MG63 (cell line): ENCODE measurements at regions not wholly inside any gene's neighbourhood (a gene's known extent, or its start where the extent isn't known, plus 50 kb on each side); places are given as distances from the start of the nearest gene placed in this dataset.

Source experiments
- DNase-seq: peaks from one replicate; pipeline ENCODE4 v3.0.0-alpha.2; 2020
- H3K27me3 ChIP-seq: fragments of 250-450 bp; sonication (Bioruptor Pico); 2 replicates; pipeline ENCODE4 v1.5.1; 2020; ENCODE audit warnings: mild to moderate bottlenecking, moderate library complexity
- H3K36me3 ChIP-seq: fragments of 250-450 bp; sonication (Bioruptor Pico); 2 replicates; pipeline ENCODE4 v1.5.1; 2020; ENCODE audit warnings: mild to moderate bottlenecking, moderate library complexity
- H3K4me3 ChIP-seq: fragments of 250-450 bp; sonication (Bioruptor Pico); 2 replicates; pipeline ENCODE4 v1.5.1; 2020; ENCODE audit warnings: mild to moderate bottlenecking, moderate library complexity
- H3K9me3 ChIP-seq: fragments of 250-450 bp; sonication (Bioruptor Pico); 2 replicates; pipeline ENCODE4 v1.5.1; 2020; ENCODE audit warnings: mild to moderate bottlenecking, moderate library complexity

DNA sequence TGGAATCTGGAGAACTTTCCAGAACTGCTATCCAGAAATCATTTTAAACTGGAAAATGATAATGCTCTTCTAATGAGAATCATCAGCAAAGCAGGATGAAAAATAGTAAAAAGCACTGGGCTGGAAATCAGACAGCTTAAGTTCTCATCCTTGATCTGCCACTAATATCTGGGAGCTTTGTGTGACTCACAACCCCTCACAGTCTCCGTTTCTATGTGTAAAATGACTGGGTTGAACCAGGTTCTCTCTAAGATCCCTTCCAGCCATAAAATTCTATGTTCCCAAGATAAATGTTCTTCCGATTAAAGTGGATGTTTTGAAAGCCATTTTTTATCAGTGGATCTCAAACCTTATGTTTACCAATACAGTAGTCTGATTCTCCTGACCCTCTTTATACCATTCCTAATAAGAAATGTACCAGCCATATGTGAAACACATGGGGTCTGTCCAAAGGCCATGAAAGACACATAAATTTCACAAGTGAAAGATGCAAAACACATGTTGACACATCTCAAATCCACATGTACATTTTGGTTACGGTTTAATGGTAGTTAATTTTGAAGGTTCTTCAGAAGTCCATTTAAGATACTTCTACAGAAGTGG is 188.8 kb downstream of the EN1 start:
- Histone ChIP-seq H3K27me3 (no peaks in the 10 kb centered on the region), H3K4me3 (no peak overlapping the region), H3K9me3 (no peaks in the 10 kb centered on the region), H3K36me3 (no peaks in the 10 kb centered on the region)
- no peak for DNase-seq

DNA sequence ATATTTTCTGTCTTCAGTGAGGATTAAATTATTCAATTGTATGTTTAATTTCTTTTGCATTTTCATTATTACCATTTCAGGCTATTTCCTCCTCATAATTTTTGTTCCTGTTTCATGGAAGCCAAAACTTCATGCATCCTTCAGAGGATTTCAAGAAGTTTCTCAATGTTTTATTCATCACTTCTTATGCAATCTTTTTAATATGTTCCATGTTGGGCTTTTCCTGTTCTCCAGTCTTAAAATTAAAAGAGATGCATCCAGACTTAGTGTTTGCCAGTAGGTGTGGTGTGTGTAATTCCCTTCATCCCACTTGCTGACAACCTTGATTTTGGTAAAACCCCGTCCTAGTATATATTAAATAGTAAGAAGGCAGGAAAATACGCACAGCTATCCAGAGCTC is 190.0 kb downstream of the EN1 start:
- H3K36me3 ChIP-seq, result no peaks in the 10 kb centered on the region
- no peak for DNase-seq
- no peak overlapping the region for H3K4me3 ChIP-seq
- no peaks in the 10 kb centered on the region for H3K9me3 ChIP-seq
- H3K27me3 ChIP-seq, result no peaks in the 10 kb centered on the region

DNA sequence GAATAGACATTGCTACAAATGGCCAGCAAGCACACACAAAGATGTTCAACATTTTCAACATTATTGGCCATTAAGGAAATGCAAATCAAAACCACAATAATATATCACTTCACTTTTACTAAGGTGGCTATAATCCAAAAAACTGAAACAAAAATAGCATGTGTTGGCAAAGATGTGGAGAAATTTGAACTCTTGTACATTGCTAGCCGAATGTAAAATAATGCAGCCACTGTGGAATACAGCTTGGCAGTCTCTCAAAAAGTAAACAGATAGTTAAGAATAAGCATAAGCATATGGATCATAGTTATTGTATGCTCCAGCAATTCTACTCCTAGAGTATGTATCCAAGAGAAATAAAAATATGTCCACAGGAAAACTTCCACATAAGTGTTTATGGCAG is 192.5 kb downstream of the EN1 start:
- no peak for DNase-seq

DNA sequence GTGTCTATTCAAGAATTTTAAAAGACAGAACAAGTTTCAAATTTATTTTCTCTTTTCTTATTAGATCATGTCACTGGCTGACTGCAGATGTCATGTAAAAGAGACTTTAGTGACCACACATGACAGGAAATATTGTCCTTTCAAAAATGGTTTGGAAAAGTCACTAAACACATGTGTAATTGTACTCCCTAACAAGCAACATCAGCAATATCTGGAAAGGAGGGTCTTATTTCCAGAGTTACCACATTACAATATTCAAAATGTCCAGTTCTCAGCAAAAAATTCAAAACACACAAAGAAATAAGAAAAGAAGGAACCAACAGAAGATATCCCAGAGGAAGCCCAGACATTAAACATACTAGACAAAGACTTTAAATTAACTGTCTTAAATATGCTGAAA is 197.1 kb downstream of the EN1 start:
- Histone ChIP-seq H3K36me3 (no peaks in the 10 kb centered on the region), H3K27me3 (no peaks in the 10 kb centered on the region), H3K4me3 (no peak overlapping the region)

More for the DNA sequence above, 192.5 kb downstream of the EN1 start:
- Histone ChIP-seq H3K9me3 (peaks cover 5% of the 10 kb centered on the region), H3K36me3 (no peaks in the 10 kb centered on the region), H3K27me3 (no peaks in the 10 kb centered on the region), H3K4me3 (no peak overlapping the region)

DNA sequence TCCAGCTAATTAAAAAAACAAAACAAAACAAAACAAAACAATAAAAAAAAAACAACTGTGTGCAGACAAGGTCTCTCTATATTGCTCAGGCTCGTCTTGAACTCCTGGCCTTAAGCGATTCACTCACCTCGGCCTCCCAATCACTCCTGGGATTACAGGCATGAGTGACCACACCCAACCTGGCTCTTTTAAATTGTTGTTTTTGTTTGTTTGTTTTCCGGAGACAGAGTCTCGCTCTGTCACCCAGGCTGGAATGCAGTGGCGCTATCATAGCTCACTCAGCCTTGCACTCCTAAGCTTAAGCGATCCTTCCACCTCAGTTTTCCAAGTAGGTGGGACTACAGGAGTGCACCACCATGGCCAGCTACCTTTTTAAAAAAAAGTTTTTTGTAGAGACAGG is 201.6 kb downstream of the EN1 start:
- Histone ChIP-seq H3K4me3 (no peak overlapping the region), H3K9me3 (peaks cover 2% of the 10 kb centered on the region; the same call in 1 of the 2 replicates)
- DNase-seq, result no peak

More for the DNA sequence above, 197.1 kb downstream of the EN1 start:
- no peak for DNase-seq
- peaks cover 5% of the 10 kb centered on the region for H3K9me3 ChIP-seq

DNA sequence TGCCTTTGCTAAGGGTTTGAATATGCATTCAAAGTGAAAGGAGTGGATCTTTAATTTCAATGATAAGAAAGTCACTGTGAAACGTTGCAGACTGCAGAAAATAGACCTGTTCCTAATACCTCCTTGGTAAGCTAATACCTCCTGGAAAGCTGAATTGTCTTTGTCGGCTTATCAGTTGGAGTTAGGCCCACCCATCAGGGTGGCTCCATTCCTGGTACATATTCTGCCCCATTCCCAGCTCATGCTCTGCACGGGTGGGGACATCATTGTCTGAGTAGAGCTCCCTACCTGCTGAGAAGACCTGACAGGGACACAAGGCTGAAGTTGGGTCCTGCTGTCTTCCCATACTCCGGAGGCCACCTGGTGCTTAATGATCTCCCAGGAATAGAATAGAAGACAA is 203.3 kb downstream of the EN1 start:
- no peaks in the 10 kb centered on the region for H3K27me3 ChIP-seq
- no peaks in the 10 kb centered on the region for H3K36me3 ChIP-seq
- DNase-seq, result no peak
- no peaks in the 10 kb centered on the region for H3K9me3 ChIP-seq
- H3K4me3 ChIP-seq, result no peak overlapping the region

More for the DNA sequence above, 201.6 kb downstream of the EN1 start:
- H3K36me3 ChIP-seq, result no peaks in the 10 kb centered on the region
- H3K27me3 ChIP-seq, result no peaks in the 10 kb centered on the region

DNA sequence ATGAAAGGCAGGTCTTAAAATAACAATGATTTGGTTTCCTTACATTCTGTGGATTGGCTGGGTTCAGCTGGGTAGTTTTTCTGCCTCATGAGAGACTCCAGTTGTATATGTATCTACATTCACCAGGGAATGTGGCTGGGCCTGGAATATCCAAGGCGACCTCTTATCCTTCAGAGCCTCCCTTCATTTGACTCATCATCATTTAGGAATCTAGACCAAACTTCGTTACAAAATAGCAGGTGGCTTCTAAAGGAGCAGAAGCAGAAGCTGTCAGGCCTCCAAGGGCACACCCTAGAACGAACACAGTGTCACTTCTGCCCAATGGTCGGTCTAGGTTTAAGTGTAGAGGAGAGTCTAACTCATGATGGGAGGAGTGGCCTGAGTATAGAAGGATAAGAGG is 204.2 kb downstream of the EN1 start:
- DNase-seq, result no peak
- Histone ChIP-seq H3K4me3 (no peak overlapping the region), H3K9me3 (no peaks in the 10 kb centered on the region), H3K27me3 (no peaks in the 10 kb centered on the region), H3K36me3 (no peaks in the 10 kb centered on the region)

DNA sequence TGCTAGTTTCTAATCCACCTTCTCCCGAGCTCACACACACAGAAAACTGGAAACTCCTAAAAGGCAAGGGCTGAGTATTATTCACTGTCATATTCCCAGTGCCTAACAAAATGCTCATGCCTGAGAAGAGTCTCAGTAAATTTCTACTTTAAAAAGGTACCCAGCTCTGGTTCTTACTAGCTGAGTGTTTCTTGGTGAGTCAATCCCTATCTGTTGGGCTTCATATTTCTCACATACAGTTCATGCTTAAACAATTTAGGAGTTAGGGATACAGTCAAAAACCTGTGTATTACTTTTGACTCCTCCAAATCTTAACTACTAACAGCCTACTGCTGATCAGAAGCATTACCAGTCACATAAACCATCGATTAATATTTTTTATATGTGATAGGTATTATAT is 204.9 kb downstream of the EN1 start:
- Histone ChIP-seq H3K9me3 (0 out of 2 replicates have a peak, but pooled peaks cover 1% of the 10 kb centered on the region), H3K4me3 (no peak overlapping the region)
- DNase-seq, result no peak

DNA sequence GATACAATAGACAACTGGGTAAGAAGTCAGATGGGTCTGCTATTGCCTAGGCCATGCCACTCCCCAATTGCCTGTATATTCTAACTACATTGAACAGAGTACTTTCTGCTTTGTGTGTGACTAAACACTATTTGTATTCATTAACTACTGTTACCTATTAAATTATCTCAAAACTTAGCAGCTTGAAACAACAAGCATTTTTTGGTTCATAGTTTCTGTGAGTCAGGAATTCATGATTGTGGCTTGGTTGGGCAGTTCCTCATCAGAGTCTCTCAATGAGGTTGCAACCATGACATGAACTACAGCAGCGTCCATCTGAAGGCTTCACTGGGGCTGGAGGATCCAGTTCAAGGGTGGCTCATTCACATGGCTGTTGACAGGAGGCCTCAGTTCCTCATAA is 205.7 kb downstream of the EN1 start:
- no peaks in the 10 kb centered on the region for H3K27me3 ChIP-seq
- DNase-seq, result no peak
- H3K9me3 ChIP-seq, result 0 out of 2 replicates have a peak, but pooled peaks cover 2% of the 10 kb centered on the region
- H3K4me3 ChIP-seq, result no peak overlapping the region
- H3K36me3 ChIP-seq, result no peaks in the 10 kb centered on the region

More for the DNA sequence above, 204.9 kb downstream of the EN1 start:
- no peaks in the 10 kb centered on the region for H3K27me3 ChIP-seq
- no peaks in the 10 kb centered on the region for H3K36me3 ChIP-seq

DNA sequence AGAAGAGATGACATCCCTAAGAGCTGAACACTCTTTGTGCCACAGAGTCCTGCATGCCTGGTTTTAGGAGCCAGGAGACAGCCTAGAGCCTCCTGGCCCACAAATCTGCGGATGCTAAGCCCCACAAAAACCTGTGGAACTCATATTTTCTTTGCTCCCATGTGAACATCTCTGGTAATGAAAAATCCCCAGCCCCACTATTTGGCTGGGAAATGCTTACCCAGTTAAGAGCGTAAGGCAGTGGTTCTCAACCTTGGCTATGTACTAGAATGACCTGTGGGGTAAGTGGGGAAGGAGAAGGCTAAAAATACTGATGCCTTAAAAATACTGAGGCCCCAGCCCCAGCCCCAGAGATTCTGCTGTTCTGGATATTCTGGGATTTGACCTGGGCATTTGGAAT is 208.1 kb downstream of the EN1 start:
- no peak for DNase-seq
- no peak overlapping the region for H3K4me3 ChIP-seq
- no peaks in the 10 kb centered on the region for H3K27me3 ChIP-seq
- no peaks in the 10 kb centered on the region for H3K36me3 ChIP-seq
- 0 out of 2 replicates have a peak, but pooled peaks cover 2% of the 10 kb centered on the region for H3K9me3 ChIP-seq

DNA sequence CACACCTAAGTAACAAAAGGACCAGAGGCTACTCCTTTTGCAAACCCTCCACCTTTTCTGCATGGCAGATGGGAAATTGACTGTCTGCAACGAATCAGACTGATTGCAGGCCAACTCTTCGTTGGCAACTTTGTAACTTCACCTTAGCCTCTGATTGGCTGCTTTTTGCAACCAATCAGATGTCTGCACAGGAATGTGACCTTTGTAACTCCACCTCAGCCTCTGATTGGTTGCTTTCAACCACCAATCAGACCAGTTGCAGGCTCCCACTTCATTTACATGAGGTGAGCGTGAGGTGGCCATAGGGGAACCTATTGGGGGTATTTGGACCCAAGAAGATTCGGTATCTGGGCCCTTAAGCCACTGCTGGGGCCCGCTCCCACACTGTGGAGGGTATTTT is 209.0 kb downstream of the EN1 start:
- Histone ChIP-seq H3K27me3 (no peaks in the 10 kb centered on the region), H3K36me3 (no peaks in the 10 kb centered on the region), H3K4me3 (no peak overlapping the region), H3K9me3 (0 out of 2 replicates have a peak, but pooled peaks cover 2% of the 10 kb centered on the region)
- DNase-seq, result no peak

DNA sequence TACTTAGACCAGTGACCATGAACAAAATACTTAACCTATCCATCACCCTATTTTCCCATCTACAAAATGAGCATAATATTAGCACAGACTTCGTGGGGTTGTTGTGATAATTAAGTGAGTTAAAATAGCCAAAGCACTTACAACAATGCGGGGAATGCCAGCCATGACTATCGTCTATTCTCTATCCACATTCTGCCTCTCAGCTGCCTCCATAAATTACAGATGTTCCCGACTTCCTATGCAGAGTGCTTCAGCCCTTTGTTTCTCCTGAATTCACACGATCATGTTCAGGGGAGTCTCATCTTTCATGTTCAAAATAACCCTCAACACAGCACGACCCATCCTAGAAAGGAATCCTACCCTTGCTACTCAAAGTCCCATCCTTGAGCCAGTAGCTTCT is 211.6 kb downstream of the EN1 start:
- no peaks in the 10 kb centered on the region for H3K27me3 ChIP-seq
- 0 out of 2 replicates have a peak, but pooled peaks cover 2% of the 10 kb centered on the region for H3K9me3 ChIP-seq
- no peak overlapping the region for H3K4me3 ChIP-seq
- H3K36me3 ChIP-seq, result no peaks in the 10 kb centered on the region
- DNase-seq, result no peak

DNA sequence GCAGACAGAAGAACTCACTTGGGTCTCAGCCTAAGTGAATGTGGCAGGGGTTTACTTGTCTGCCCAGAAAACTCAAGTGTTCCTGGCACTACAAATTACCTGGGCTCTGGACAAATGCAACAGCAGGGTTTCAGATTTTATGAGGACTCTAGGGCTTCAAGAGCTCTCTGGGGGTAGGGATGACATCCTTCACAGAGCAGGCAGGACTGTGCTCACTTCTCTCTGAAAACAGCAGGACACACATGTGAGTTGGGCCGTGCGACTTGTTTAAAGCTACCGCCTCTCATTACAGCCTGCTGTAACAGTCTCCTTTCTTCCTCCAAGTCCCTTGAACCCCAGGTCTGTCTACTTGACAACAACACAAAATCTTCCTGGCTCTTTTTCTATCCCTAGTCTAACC is 212.6 kb downstream of the EN1 start:
- H3K27me3 ChIP-seq, result no peaks in the 10 kb centered on the region
- no peak overlapping the region for H3K4me3 ChIP-seq

DNA sequence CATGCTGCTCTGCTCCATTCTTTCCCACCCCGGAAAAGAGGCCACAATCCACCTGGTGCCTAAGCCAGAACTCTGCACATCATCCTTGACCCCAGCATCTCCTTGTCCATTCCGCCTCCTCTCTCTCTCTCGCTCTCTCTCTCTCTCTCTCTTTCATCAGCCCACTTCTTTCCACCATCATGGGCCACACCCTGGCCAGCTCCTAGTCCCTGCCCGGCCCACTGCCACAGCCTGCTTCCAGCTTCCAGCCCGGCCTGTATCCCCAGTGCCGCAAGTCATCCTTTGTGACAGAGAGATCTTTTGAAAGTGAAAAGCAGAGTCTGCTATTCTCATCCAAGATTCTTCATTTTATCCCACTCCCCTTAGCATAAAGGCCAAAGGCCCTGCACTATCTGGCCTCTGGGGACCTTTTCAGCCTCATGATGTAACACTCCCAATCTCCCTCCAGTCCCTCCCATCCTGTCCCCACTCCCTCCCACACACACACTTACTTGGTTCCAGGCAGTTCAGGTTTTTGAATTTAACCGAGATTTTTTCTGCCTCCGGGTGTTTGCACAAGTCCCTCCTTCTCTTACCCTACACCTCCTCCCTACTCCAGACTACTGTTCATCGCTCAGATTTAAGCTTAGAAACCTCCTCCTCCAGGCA is 214.0 kb downstream of the EN1 start:
- H3K4me3 ChIP-seq, result no peak overlapping the region
- H3K9me3 ChIP-seq, result 0 out of 2 replicates have a peak, but pooled peaks cover 2% of the 10 kb centered on the region
- H3K27me3 ChIP-seq, result no peaks in the 10 kb centered on the region
- no peaks in the 10 kb centered on the region for H3K36me3 ChIP-seq
- DNase-seq, result no peak

More for the DNA sequence above, 212.6 kb downstream of the EN1 start:
- no peak for DNase-seq
- H3K36me3 ChIP-seq, result no peaks in the 10 kb centered on the region
- 0 out of 2 replicates have a peak, but pooled peaks cover 2% of the 10 kb centered on the region for H3K9me3 ChIP-seq

DNA sequence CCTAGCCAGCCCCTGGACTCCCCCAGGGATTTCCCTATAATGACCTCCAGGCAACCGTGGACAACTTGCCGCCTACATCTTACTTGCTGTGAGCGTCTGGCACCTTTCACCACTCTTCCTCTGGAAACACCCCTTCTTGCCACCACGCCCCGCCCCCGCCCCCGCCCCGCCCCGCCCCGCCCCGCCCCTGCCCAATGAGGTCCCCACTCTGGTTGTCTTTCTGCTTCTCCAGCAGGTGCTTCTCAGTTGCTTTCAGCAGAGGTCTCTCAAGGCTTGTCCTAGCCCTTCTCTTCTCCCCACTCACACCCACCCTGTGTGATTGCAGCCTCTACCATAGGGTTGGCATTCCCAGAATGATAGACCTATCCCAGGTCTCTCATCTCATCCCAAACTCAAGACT is 214.5 kb downstream of the EN1 start:
- H3K27me3 ChIP-seq, result no peaks in the 10 kb centered on the region
- H3K9me3 ChIP-seq, result 0 out of 2 replicates have a peak, but pooled peaks cover 2% of the 10 kb centered on the region
- no peak for DNase-seq
- H3K4me3 ChIP-seq, result no peak overlapping the region
- no peaks in the 10 kb centered on the region for H3K36me3 ChIP-seq

DNA sequence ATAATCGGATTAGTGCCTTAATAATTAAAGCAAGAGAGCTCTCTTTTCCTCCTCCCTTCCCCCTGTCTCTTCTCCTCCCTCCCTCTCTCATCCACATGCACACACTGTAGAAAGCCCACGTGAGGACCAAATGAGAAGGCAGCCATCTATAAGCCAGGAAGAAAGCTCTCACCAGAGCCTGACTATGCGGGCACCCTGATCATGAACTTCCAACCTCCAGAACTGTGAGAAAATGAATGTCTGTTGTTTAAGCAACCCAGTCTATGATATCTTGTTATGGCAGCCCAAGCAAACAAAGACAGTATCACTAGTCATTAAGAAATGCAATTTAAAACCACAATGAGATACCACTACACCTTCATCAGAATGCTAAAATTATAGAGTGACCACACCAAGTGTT is 220.3 kb downstream of the EN1 start:
- Histone ChIP-seq H3K36me3 (no peaks in the 10 kb centered on the region), H3K27me3 (no peaks in the 10 kb centered on the region), H3K4me3 (no peak overlapping the region), H3K9me3 (no peaks in the 10 kb centered on the region)
- DNase-seq, result no peak

DNA sequence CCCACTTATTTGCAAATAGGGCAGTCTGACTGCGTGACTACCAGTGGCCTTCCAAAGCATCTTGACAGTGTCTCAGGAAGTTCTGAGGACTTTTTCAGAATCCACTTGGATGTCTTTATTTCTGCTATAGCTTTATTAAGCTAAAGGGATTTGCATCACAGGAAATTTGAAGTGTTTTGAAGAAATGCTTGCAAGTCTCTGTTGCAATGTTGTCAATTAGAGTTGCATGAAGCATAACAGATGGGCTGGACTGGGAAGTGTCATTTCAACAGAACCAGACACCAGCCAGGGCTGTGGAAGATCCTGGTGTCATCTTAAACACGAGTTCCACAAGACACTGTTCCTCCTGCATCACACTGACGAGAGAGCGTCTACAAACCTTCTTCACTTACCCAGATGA is 224.5 kb downstream of the EN1 start:
- H3K27me3 ChIP-seq, result no peaks in the 10 kb centered on the region
- no peak overlapping the region for H3K4me3 ChIP-seq
- H3K9me3 ChIP-seq, result no peaks in the 10 kb centered on the region
- H3K36me3 ChIP-seq, result no peaks in the 10 kb centered on the region
- DNase-seq, result no peak

DNA sequence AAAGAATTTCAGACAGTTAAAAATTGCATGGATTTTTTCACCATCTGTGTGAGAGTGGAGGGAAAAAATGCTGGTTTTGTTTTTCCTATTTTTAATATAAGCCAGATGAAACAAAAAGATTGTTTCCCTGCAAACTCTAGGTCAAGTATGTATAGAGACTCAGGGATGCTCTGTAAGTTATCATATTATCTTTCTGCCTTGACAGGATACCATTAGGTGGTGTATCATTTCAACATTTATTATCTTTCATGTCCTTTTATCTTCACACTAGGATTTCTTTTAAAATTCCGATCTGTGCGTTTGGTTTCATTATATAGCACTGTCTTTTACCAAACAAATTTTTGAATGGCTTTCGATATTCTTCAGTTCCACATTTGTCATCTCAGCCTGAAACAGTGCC is 225.3 kb downstream of the EN1 start:
- no peak for DNase-seq
- H3K9me3 ChIP-seq, result no peaks in the 10 kb centered on the region
- H3K27me3 ChIP-seq, result no peaks in the 10 kb centered on the region
- no peaks in the 10 kb centered on the region for H3K36me3 ChIP-seq
- no peak overlapping the region for H3K4me3 ChIP-seq
